MG63 (cell line): ENCODE measurements at regions not wholly inside any gene's neighbourhood (a gene's known extent, or its start where the extent isn't known, plus 50 kb on each side); places are given as distances from the start of the nearest gene placed in this dataset.
"Not testable (repeated sequence)": the region's sequence is repeated elsewhere in the genome, so short reads cannot be mapped to it uniquely, and the experiment has no call there.

Experiments used
- DNase-seq: peaks from one replicate; pipeline ENCODE4 v3.0.0-alpha.2; 2020
- H3K27me3 ChIP-seq: fragments of 250-450 bp; sonication (Bioruptor Pico); 2 replicates; pipeline ENCODE4 v1.5.1; 2020; ENCODE audit warnings: mild to moderate bottlenecking, moderate library complexity
- H3K36me3 ChIP-seq: fragments of 250-450 bp; sonication (Bioruptor Pico); 2 replicates; pipeline ENCODE4 v1.5.1; 2020; ENCODE audit warnings: mild to moderate bottlenecking, moderate library complexity
- H3K4me3 ChIP-seq: fragments of 250-450 bp; sonication (Bioruptor Pico); 2 replicates; pipeline ENCODE4 v1.5.1; 2020; ENCODE audit warnings: mild to moderate bottlenecking, moderate library complexity
- H3K9me3 ChIP-seq: fragments of 250-450 bp; sonication (Bioruptor Pico); 2 replicates; pipeline ENCODE4 v1.5.1; 2020; ENCODE audit warnings: mild to moderate bottlenecking, moderate library complexity

DNA sequence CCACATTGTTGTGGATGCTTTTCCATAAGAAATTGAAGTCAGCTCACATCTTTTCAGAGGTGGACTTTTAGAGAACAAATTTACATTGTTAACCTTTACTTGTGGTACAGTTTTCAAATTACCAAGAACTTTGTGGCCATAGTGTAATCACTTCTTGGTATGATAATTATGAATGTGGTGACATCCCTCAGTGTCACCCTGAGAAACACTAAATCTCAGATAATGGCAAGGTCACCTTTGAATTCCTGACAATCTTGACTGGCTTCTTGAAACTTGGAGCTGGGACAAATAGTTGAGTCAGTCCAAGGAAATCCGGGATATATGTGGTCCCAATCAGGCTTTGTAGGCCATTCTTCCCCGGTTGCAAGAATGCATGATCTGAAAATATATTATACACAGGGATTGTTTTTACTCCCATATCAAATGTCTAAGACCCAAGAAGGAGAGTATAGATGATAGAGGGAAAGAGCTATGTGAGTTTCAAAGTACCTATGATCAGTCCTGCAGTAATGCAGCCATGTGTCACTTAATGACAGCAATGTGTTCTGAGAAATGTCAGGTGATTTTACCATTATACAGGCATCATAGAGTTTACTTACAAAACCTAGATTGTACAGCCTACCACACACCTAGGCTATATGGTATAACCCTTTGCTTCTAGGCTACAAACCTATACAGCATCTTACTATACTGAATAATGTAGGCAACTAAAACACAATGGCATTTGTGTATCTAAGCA lies 120.8 kb upstream of the MTHFD1L start:
- Histone ChIP-seq H3K36me3 (no peaks in the 10 kb centered on the region), H3K27me3 (no peaks in the 10 kb centered on the region), H3K4me3 (no peak overlapping the region), H3K9me3 (no peaks in the 10 kb centered on the region)
- no peak for DNase-seq

DNA sequence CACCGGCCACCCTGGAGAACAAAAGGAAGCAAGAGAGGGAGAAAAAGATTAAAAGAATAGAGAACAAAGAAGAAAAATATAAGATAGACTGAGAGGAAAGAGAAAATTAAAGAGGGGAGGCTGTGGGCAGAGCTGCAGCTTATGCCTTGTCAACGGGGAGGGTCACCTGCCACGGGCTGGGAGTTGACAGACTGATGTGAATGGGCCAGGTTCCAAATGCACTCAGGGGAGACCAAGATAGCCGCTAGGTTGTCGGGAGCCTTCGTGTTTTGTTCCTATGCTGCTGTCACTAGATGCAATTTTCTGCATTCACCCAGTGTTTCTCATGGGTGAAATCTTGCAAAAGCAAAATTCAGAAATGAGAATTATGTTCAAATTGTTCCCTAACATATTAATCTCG lies 119.6 kb upstream of the MTHFD1L start:
- no peaks in the 10 kb centered on the region for H3K36me3 ChIP-seq
- H3K27me3 ChIP-seq: no peaks in the 10 kb centered on the region
- DNase-seq: no peak
- H3K9me3 ChIP-seq: no peaks in the 10 kb centered on the region
- H3K4me3 ChIP-seq: no peak overlapping the region

DNA sequence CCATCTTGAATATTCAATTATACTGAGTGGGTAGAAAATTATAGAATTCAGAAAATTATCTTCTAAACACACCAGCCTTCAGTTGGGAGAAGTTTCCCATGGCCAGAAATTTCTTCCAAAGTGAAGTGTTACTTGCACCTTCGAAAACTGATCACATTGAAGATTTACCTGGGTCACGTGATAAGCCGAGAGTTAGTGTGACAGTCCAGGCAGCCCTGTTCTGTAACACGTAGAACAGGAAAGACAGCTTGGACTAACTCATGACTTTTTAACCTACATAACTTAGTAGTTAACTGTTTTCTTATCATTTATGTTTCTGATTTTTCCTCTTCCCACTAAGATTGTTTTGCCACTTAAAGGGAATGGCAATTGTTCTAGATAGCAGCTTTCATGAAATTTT lies 118.3 kb upstream of the MTHFD1L start:
- H3K9me3 ChIP-seq: no peaks in the 10 kb centered on the region
- no peak overlapping the region for H3K4me3 ChIP-seq
- H3K27me3 ChIP-seq: no peaks in the 10 kb centered on the region
- DNase-seq: no peak
- H3K36me3 ChIP-seq: no peaks in the 10 kb centered on the region; the same call in 1 of the 2 replicates

DNA sequence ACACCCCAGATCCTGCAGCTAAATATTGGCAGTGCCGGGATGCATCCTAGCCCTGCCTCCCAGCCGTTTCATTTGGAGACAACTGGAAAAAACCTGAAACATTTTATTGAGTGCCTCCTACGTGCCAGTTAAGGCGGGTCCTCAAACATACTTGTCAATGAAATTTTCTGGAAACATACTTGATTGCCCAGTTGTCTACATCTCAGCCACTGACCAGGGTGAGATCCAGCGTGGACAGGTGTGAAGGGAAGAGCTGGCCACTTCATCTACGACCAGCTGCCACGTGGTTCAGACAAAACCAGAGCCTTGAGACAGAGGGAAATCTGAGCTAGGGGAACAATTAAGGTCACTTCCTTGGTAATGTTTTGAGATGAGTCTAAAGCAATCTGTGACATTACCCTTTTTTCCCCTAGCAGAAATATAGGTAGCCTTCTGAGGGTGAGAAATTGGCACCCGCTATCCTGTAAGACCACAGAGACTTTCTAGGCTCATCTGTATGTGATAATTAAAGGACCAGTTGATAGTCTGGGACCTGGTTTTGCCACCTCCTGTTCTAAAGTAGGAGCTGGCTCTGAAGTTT lies 116.3 kb upstream of the MTHFD1L start:
- H3K27me3 ChIP-seq: no peaks in the 10 kb centered on the region
- H3K9me3 ChIP-seq: no peaks in the 10 kb centered on the region
- H3K4me3 ChIP-seq: no peak overlapping the region
- DNase-seq: no peak
- H3K36me3 ChIP-seq: no peaks in the 10 kb centered on the region; the same call in 1 of the 2 replicates

DNA sequence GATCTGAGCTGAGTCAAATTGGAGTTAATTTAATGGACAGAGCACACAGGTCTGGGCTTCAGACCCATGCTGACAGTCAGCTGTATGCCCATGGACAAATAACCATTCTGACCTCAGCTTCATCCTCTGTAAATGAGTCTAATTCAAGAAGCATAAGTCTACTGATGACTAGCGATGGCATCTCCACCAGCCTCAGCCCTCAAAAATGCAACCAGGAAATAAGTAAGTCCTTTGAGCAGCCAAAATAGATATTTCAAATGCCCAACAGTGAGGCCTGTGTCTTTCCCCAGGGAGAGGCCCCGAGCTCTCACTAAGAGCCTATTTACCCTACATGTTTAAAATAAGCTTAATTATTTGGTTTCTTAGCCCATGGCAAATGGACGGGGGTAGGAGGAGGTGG lies 114.2 kb upstream of the MTHFD1L start:
- Histone ChIP-seq H3K36me3 (no peaks in the 10 kb centered on the region; the same call in 1 of the 2 replicates), H3K9me3 (no peaks in the 10 kb centered on the region), H3K27me3 (no peaks in the 10 kb centered on the region), H3K4me3 (no peak overlapping the region)
- DNase-seq: peak; percentile 57

DNA sequence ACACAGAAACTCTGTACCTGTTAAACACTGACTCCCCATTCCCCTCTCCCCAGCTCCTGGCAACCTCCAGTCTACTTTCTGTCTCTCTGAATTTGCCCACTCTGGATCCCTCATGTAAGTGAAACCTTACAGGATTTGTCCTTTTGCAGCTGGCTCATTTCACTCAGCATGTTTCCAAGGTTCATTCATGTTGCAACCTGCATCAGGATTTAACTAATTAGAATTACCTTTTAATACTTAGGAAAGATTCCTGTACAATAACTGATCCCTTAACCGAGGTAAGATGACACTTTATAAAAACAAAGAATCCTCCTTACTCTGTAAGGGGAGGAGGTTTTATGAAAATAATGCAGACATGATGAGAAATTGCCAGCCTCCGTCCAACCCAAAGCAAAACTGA lies 113.1 kb upstream of the MTHFD1L start:
- Histone ChIP-seq H3K9me3 (no peaks in the 10 kb centered on the region), H3K27me3 (no peaks in the 10 kb centered on the region)
- DNase-seq: no peak

DNA sequence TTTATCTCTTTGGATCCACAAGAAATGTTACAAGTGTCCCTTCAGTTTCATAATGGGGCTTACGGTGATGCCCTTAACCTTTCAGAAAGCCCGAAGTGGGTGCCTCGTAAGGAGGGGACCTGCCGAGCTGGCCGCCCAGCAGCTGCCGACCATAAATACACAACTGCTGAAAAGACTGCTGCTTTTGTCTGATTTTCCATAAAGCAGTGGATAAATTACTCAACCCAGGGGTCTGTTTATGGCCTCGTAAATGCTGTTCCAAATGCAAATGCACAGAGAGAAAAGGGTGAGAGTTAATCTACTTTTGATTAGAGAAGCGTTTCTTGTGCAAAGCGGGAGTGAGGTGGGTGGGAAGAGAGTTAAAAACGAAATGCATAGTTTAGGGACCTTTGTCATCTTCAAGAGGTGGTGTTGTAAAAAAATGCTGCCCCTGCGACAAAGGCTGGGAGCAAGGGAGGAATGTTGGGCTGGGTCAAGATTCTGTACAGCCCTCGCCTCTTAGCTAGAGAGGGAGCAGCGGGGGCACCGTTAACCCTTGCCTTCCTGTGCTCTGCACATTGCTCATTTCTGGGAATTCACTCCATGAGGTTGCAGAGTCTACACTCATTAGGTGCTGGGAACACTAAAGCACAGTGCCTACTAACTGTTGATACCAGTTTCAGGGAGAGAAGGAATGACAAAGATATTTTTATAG lies 112.0 kb upstream of the MTHFD1L start:
- Histone ChIP-seq H3K27me3 (no peaks in the 10 kb centered on the region), H3K9me3 (no peaks in the 10 kb centered on the region), H3K36me3 (no peaks in the 10 kb centered on the region; the same call in 1 of the 2 replicates), H3K4me3 (no peak overlapping the region)
- DNase-seq: no peak

More for the DNA sequence above, 113.1 kb upstream of the MTHFD1L start:
- Histone ChIP-seq H3K4me3 (no peak overlapping the region), H3K36me3 (no peaks in the 10 kb centered on the region; the same call in 1 of the 2 replicates)

DNA sequence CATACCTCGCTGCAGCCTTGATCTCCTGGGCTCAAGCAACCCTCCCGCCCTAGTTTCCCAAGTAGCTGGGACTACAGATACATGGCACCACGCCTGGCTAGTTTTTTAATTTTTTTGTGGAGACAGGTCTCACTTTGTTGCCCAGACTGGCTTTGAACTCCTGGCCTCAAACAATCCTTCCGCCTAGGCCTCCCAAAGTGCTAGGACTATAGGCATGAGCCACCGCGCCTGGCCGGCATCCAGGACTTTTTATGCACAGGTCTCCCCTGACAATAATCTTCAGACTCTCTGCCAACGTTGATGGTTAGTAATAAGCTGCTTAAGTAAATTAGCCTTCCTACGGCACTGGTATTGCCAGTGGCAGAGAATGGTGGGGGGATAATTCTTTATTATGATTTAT lies 110.5 kb upstream of the MTHFD1L start:
- H3K4me3 ChIP-seq: no peak overlapping the region
- no peaks in the 10 kb centered on the region for H3K9me3 ChIP-seq
- no peaks in the 10 kb centered on the region for H3K27me3 ChIP-seq
- H3K36me3 ChIP-seq: no peaks in the 10 kb centered on the region; the same call in 1 of the 2 replicates
- DNase-seq: no peak

DNA sequence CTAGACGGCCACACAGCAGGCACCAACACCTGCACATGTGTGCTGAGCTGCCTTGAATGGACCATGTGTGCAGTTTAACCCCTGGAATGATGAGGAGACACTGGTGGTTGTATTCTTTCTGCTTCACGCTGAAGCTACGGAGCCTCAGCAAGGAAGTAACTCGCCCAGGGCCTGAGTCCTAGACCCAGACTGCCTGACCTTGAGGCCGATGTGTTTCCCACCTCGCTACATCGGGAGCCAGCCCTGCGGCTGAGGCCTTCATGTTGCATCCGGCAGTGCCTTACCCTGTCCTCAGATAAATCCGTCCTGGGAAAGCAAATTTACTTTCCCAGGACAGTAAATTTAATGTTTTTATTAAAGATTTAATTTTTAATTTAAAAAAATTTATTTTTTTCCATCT lies 110.0 kb upstream of the MTHFD1L start:
- Histone ChIP-seq H3K4me3 (no peak overlapping the region), H3K9me3 (no peaks in the 10 kb centered on the region), H3K27me3 (no peaks in the 10 kb centered on the region), H3K36me3 (no peaks in the 10 kb centered on the region; the same call in 1 of the 2 replicates)
- DNase-seq: no peak

DNA sequence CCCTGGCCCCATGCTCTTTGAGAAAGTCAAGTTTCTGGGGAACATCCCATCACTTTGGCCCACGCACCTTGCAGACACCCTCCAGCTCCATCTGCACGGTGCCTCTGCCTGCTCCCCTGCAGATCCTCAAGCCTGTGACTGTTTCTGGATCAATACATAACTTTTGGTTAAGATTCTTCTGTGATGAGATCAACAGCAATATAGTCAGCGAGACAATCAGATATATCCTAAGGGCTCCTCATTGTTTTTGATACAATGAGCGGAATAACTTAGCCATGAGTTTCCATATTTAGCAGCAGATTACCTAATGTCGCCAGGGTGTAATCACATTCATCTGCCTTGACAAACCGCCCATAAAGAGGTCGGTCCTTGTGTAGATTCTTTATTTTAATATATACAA lies 109.3 kb upstream of the MTHFD1L start:
- no peaks in the 10 kb centered on the region for H3K9me3 ChIP-seq
- no peaks in the 10 kb centered on the region for H3K27me3 ChIP-seq
- H3K4me3 ChIP-seq: no peak overlapping the region
- DNase-seq: no peak
- no peaks in the 10 kb centered on the region; the same call in 1 of the 2 replicates for H3K36me3 ChIP-seq

DNA sequence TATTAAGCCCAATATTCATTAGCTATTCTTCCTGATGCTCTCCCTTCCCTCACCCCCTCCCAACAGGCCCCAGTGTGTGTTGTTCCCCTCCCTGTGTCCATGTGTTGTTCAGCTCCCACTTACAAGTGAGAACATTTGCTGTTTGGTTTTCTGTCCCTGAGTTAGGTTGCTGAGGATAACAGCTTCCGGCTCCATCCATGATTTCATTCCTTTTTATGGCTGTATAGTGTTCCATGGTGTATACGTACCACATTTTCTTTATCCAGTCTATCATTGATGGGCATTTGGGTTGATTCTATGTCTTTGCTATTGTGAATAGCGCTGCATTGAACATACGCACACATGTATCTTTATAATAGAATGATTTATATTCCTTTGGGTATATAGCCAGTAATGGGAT lies 107.7 kb upstream of the MTHFD1L start:
- not testable (repeated sequence) for H3K27me3 ChIP-seq, DNase-seq, H3K36me3 ChIP-seq, H3K4me3 ChIP-seq, H3K9me3 ChIP-seq

DNA sequence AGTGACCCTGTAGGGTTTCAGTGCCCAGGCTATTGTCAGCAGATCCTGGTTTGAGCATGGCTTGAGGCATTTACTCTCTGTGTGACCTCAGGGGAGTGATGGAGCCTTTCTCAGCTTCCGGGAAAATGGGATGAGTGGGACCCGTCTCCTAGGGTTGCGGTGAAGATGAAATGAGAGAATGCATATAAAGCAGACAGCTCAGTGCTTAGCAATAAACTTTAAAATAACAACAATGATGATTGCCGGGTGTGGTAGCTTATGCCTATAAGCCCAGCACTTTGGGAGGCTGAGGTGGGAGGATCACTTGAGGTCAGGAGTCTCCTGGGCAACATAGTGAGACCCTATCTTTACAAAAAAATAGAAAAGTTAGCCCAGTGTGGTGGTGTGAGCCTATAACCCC lies 106.0 kb upstream of the MTHFD1L start:
- Histone ChIP-seq H3K27me3 (no peaks in the 10 kb centered on the region), H3K36me3 (no peaks in the 10 kb centered on the region), H3K4me3 (no peak overlapping the region), H3K9me3 (no peaks in the 10 kb centered on the region)
- no peak for DNase-seq

DNA sequence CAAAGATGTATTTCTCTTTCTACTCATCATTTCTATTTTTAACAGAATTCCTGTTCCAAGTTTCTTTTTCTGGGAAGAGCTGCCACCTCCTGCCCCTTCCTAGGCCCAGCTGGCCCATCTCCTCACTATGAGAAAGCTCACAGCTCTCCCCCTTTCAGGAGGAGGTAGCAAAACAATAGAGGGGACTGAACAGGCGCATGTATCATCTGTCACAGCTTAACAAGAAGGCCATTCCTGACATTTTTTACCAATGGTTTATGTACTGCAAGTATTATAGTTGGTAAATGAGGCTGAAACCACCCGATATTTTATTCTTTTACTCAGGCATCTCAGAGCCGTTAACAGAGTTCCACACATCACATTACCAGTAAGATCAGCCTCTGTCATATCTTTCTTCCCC lies 103.7 kb upstream of the MTHFD1L start:
- no peak for DNase-seq
- no peaks in the 10 kb centered on the region for H3K27me3 ChIP-seq

DNA sequence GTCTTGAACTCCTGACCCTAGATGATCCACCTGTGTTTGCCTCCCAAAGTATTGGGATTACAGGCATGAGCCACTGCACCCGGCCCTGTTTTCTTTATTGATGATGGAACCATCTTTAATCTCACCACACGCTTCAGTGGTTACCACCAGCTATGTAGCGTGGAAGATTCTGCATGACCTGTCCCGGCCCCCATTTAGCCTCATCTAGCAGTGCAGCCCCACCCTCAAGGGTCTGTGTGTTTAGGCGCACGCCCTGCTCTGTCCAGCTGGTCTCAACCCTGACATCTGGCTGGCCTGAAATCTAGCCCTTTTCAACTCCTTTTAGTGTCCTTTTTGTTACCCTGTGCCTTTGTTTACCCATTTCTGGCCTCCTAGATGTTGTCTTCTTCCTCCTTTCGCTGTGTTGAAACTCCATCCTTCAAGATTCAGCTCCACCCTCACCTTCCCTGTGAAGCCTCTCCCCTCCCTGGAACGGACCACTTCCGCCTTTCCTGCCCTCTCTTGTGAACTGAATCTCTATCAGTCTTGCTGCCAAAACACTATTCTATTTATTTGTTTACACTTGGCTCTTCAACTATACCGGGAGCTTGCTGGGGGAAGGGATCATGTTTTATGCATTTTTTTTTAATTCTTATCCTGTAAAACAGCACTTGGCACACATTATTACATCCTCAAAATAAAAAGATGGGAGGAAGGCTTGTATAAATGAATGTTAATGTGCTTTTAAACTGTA lies 101.0 kb upstream of the MTHFD1L start:
- Histone ChIP-seq H3K4me3 (no peak overlapping the region), H3K27me3 (no peaks in the 10 kb centered on the region), H3K36me3 (no peaks in the 10 kb centered on the region), H3K9me3 (no peaks in the 10 kb centered on the region)
- DNase-seq: no peak

More for the DNA sequence above, 103.7 kb upstream of the MTHFD1L start:
- Histone ChIP-seq H3K9me3 (no peaks in the 10 kb centered on the region), H3K36me3 (no peaks in the 10 kb centered on the region), H3K4me3 (no peak overlapping the region)

DNA sequence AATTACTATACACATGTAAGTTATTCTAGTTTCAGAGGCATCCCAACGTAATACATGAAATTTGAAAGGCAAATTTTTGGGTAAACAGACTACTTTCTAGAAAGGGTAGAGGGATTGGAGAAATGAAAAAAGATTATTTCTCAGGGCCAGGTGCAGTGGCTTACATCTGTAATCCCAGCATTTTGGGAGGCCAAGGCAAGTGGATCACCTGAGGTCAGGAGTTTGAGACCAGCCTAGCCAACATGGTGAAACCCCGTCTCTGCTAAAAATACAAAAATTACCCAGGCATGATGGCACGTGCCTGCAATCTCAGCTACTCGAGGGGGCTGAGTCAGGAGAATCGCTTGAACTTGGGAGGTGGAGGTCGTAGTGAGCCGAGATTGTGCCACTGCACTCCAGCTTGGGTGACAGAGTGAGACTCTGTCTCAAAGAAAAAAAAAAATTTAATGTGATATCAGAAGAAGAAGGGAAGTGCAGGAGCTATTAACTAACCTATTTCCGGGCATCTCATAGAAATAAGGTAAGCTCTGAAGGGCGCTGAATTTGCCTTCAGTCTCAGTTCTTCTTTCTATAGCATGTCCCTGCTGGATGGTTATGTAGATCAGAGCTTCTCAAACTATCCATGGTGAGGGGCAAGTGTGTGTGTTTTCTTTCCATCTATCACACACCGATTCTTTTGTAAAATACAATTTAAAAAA lies 100.3 kb upstream of the MTHFD1L start:
- Histone ChIP-seq H3K9me3 (no peaks in the 10 kb centered on the region), H3K4me3 (no peak overlapping the region)

DNA sequence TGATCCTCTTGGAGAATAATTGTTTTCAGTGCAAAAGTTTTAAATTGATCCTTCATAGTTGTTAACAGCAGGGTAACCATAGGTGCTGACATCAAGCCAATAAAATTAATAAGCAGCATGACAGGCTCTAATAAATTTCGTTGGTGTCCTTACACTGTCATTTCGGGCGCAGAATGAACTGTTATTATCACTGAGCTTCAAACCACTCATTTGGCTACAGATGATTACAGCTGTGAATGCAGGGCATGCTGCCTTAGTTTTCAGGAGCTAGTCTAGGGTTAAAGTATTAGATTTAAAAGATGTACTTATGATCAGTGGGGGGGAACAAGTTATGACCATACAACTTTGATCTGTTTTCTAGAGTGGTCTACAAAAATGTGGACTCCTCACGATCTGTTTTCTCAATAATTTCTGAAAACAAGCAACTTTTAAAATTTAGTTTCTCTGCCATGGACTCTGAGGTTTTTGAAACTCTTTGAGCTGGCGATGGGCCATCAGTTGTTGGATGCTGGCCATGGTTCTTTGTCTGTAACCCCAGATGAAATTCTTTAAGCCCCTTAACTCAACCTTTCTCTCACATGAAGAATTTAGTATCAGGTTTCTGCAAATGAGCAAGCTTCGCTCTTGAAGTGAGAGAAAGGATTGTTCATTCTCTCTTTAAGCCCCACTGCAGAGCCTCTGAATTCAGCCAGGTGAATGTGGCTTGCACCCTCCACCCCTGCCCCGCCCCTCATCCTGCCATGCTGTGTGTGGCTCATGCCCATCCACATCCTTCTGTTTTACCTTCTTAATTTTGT lies 99.1 kb upstream of the MTHFD1L start:
- no peaks in the 10 kb centered on the region for H3K36me3 ChIP-seq
- H3K4me3 ChIP-seq: no peak overlapping the region
- H3K27me3 ChIP-seq: no peaks in the 10 kb centered on the region
- H3K9me3 ChIP-seq: no peaks in the 10 kb centered on the region
- peak; percentile 6 for DNase-seq

More for the DNA sequence above, 100.3 kb upstream of the MTHFD1L start:
- Histone ChIP-seq H3K36me3 (no peaks in the 10 kb centered on the region), H3K27me3 (no peaks in the 10 kb centered on the region)
- DNase-seq: no peak
